SU-DHL-6 (cell line): ENCODE measurements at regions not wholly inside any gene's neighbourhood (a gene's known extent, or its start where the extent isn't known, plus 50 kb on each side); places are given as distances from the start of the nearest gene placed in this dataset.

Source experiments
- H2AFZ ChIP-seq: fragments of 200-600 bp; sonication (generic); 2 replicates; pipeline ENCODE4 v1.6.1; 2014; ENCODE audit warnings: low read depth, mild to moderate bottlenecking, moderate library complexity, mixed read lengths, antibody characterized with exemption, low read length; ENCODE audit not compliant: severe bottlenecking
- H3F3A ChIP-seq: fragments of 200-600 bp; shearing (Covaris generic); 2 replicates; pipeline ENCODE4 v1.6.0; 2016; ENCODE audit warnings: antibody characterized with exemption, mild to moderate bottlenecking; ENCODE audit not compliant: insufficient read depth
- H3K27ac ChIP-seq: fragments of 200-600 bp; sonication (generic); 2 replicates; pipeline ENCODE4 v1.5.1; 2016; ENCODE audit warnings: low read depth, mild to moderate bottlenecking, low read length, moderate library complexity, mixed read lengths
- H3K27me3 ChIP-seq: fragments of 200-600 bp; sonication (generic), shearing (Covaris generic); 2 replicates; pipeline ENCODE4 v1.6.0; 2014; ENCODE audit warnings: mild to moderate bottlenecking, low read length
- H3K36me3 ChIP-seq: fragments of 200-600 bp; sonication (generic); 2 replicates; pipeline ENCODE4 v1.6.1; 2014; ENCODE audit warnings: mild to moderate bottlenecking, low read length, mixed read lengths
- H3K4me2 ChIP-seq: fragments of 300-600, 200-600 bp; shearing (Covaris generic), sonication (generic); 2 replicates; pipeline ENCODE4 v1.6.0; 2014; ENCODE audit warnings: low read length, low read depth, mild to moderate bottlenecking; ENCODE audit not compliant: poor library complexity, severe bottlenecking
- H3K4me3 ChIP-seq: fragments of 200-600 bp; sonication (generic); 2 replicates; pipeline ENCODE4 v1.5.1; 2014; ENCODE audit warnings: antibody characterized with exemption, low read length, mild to moderate bottlenecking, mixed read lengths; ENCODE audit not compliant: insufficient read depth, poor library complexity, severe bottlenecking
- H3K79me2 ChIP-seq: fragments of 200-600 bp; sonication (generic); 2 replicates; pipeline ENCODE4 v1.6.1; 2014; ENCODE audit warnings: mild to moderate bottlenecking, low read length, moderate library complexity; ENCODE audit not compliant: insufficient read depth
- H3K9ac ChIP-seq: fragments of 200-600 bp; sonication (generic); 2 replicates; pipeline ENCODE4 v1.7.0; 2014; ENCODE audit warnings: mild to moderate bottlenecking, low read length
- H3K9me2 ChIP-seq: fragments of 200-600 bp; sonication (generic); replicated peaks from 2 replicates; pipeline ENCODE4 v1.6.1; 2014; ENCODE audit warnings: low read length; ENCODE audit not compliant: insufficient read depth
- H3K9me3 ChIP-seq: fragments of 200-600 bp; sonication (generic); 2 replicates; pipeline ENCODE4 v1.6.1; 2014; ENCODE audit warnings: low read length, mixed read lengths; ENCODE audit not compliant: insufficient read depth
- H4K20me1 ChIP-seq: fragments of 200-600 bp; sonication (generic); 2 replicates; pipeline ENCODE4 v1.6.1; 2014; ENCODE audit warnings: low read depth, mild to moderate bottlenecking, antibody characterized with exemption, low read length, moderate library complexity, mixed read lengths
- EZH2phosphoT487 ChIP-seq: fragments of 200-600 bp; sonication (generic), shearing (Covaris generic); conservative IDR thresholded peaks from 2 replicates; pipeline ENCODE4 v1.6.1; 2018; ENCODE audit warnings: mild to moderate bottlenecking, antibody characterized with exemption, low read length, moderate library complexity, mixed read lengths
- TF ChIP-seq, protein P1 (sequence below): fragments of 200-600 bp; sonication (generic); IDR thresholded peaks from one replicate; pipeline ENCODE4 v1.5.1; 2017; ENCODE audit warnings: antibody characterized with exemption, mild to moderate bottlenecking, low read length, moderate library complexity; ENCODE audit not compliant: insufficient read depth, poor library complexity, severe bottlenecking

DNA sequence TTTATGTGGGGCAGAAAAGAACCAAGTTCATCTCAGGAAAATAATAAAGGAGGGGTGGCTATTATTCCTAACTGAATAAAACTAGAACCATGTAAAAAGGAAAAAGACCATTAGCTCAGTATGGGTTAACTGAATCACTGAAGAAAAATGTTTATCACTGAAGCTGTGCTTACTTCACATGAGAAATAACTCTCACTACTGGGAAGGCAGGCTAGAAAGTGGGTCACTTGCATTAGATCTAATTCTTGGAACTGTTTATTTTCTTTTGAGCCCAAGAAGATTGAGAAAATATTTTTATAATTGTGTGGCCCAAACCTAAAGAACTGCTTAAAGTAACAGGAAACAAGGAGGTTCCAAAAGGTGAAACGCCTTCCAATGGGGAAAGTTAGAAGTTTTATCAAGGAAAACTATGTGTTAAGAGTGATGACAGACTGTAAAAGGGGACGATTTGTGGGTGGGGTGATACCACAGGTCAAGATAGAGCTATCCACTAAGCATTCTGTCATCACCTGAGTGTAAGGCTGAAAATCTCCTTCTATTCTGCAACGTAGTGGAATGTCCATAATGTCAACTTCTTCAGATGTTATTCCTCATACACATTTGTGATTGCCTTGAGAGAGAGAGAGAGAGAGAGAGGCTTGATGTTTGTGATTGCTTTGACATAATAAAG, 1083.5 kb downstream of the PCDH7 start:
- H4K20me1 ChIP-seq, result no peaks in the 10 kb centered on the region
- H3K79me2 ChIP-seq, result no peaks in the 10 kb centered on the region
- H3F3A ChIP-seq, result no peaks in the 10 kb centered on the region
- H3K27ac ChIP-seq, result no peak overlapping the region
- no peak overlapping the region for H3K4me2 ChIP-seq
- H3K36me3 ChIP-seq, result no peaks in the 10 kb centered on the region
- no peak overlapping the region for H3K4me3 ChIP-seq
- no peak overlapping the region for H3K9ac ChIP-seq
- peak overlapping the region; percentile 78 for H2AFZ ChIP-seq
- no peaks in the 10 kb centered on the region for H3K9me3 ChIP-seq
- H3K9me2 ChIP-seq, result no peaks in the 10 kb centered on the region
- TF ChIP-seq, protein P1, sequence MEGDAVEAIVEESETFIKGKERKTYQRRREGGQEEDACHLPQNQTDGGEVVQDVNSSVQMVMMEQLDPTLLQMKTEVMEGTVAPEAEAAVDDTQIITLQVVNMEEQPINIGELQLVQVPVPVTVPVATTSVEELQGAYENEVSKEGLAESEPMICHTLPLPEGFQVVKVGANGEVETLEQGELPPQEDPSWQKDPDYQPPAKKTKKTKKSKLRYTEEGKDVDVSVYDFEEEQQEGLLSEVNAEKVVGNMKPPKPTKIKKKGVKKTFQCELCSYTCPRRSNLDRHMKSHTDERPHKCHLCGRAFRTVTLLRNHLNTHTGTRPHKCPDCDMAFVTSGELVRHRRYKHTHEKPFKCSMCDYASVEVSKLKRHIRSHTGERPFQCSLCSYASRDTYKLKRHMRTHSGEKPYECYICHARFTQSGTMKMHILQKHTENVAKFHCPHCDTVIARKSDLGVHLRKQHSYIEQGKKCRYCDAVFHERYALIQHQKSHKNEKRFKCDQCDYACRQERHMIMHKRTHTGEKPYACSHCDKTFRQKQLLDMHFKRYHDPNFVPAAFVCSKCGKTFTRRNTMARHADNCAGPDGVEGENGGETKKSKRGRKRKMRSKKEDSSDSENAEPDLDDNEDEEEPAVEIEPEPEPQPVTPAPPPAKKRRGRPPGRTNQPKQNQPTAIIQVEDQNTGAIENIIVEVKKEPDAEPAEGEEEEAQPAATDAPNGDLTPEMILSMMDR, result no peak
- no peak for TF ChIP-seq EZH2phosphoT487
- H3K27me3 ChIP-seq, result no peaks in the 10 kb centered on the region

DNA sequence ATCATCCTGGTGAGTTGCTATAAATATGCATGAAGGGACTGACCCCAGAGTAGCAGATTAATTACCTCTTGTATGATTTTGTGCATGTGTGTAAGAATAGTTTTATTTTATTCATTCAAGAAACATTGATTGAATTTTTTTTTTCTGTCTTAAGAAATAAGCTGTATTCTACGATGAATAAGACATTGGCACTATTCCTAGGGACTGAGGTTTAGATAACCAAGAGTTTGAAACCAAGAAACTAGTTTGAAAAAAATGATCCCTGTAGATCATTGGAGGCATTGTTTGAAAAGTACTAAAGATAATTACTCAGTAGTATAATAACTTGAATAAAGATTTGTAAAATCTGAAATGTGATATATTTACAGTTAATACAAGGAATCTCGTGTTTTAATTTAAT, 1086.9 kb downstream of the PCDH7 start:
- no peaks in the 10 kb centered on the region for H3K79me2 ChIP-seq

GRCh38 chr4:31844350-31844749, 1124.2 kb downstream of the PCDH7 start:
- H4K20me1 ChIP-seq, result no peaks in the 10 kb centered on the region
- H3K9ac ChIP-seq, result no peak overlapping the region
- no peak overlapping the region for H2AFZ ChIP-seq
- no peaks in the 10 kb centered on the region for H3K36me3 ChIP-seq
- no peak overlapping the region for H3K4me2 ChIP-seq
- H3K79me2 ChIP-seq, result no peaks in the 10 kb centered on the region
- no peaks in the 10 kb centered on the region for H3K9me2 ChIP-seq
- H3F3A ChIP-seq, result no peaks in the 10 kb centered on the region
- H3K27me3 ChIP-seq, result no peaks in the 10 kb centered on the region
- H3K9me3 ChIP-seq, result peaks cover 9% of the 10 kb centered on the region; the same call in 1 of the 2 replicates
- TF ChIP-seq, protein P1, result no peak
- TF ChIP-seq EZH2phosphoT487, result no peak
- no peak overlapping the region for H3K4me3 ChIP-seq
- no peak overlapping the region for H3K27ac ChIP-seq

More for the DNA sequence above, 1086.9 kb downstream of the PCDH7 start:
- no peak overlapping the region for H3K27ac ChIP-seq
- H3K4me3 ChIP-seq, result no peak overlapping the region
- no peak overlapping the region for H3K9ac ChIP-seq
- no peak overlapping the region for H3K4me2 ChIP-seq
- no peak for TF ChIP-seq EZH2phosphoT487
- TF ChIP-seq, protein P1, result no peak
- no peak overlapping the region for H2AFZ ChIP-seq
- no peaks in the 10 kb centered on the region for H3K9me3 ChIP-seq
- H4K20me1 ChIP-seq, result no peaks in the 10 kb centered on the region
- no peaks in the 10 kb centered on the region for H3K27me3 ChIP-seq
- H3F3A ChIP-seq, result no peaks in the 10 kb centered on the region
- no peaks in the 10 kb centered on the region for H3K36me3 ChIP-seq
- H3K9me2 ChIP-seq, result no peaks in the 10 kb centered on the region
